ENCODE measurements at regions not wholly inside any gene's neighbourhood (a gene's known extent, or its start where the extent isn't known, plus 50 kb on each side); places are given as distances from the start of the nearest gene placed in this dataset.

DNA sequence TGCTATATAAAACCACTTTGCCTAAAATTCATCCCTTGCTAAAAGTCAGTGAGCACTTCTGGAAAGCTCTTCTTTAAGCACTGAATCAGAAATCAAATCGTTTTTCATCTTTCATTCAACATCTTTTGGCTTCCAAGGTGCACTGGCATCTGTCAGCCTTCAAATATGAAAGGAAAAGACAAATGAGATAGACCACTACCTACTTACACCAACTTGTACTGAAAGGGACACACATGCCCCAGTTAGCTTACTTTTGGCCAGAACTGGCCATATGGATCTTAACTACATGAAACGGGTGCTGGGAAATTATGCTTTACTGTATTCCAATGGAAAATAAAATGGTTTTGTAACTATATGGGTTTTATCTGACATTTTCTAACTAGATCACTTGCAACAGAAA is 332.0 kb upstream of the ARPP21 start:
- TF ChIP-seq, protein P1, sequence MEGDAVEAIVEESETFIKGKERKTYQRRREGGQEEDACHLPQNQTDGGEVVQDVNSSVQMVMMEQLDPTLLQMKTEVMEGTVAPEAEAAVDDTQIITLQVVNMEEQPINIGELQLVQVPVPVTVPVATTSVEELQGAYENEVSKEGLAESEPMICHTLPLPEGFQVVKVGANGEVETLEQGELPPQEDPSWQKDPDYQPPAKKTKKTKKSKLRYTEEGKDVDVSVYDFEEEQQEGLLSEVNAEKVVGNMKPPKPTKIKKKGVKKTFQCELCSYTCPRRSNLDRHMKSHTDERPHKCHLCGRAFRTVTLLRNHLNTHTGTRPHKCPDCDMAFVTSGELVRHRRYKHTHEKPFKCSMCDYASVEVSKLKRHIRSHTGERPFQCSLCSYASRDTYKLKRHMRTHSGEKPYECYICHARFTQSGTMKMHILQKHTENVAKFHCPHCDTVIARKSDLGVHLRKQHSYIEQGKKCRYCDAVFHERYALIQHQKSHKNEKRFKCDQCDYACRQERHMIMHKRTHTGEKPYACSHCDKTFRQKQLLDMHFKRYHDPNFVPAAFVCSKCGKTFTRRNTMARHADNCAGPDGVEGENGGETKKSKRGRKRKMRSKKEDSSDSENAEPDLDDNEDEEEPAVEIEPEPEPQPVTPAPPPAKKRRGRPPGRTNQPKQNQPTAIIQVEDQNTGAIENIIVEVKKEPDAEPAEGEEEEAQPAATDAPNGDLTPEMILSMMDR (conservative IDR thresholded peaks at IDR 0.05), result no peak
- no peak for TF ChIP-seq EZH2 (IDR thresholded peaks at IDR 0.05; ENCODE audit: low read depth)
